Coronary artery (tissue), 2 donors: ENCODE measurements at regions not wholly inside any gene's neighbourhood (a gene's known extent, or its start where the extent isn't known, plus 50 kb on each side); places are given as distances from the start of the nearest gene placed in this dataset.

ENCODE experiments used
- DNase-seq: peaks from one replicate; pipeline ENCODE4 v3.0.0-alpha.2; 2017; ENCODE audit warnings: low spot score
- H3K27ac ChIP-seq, 2 donors: fragments of 200-600 bp; sonication (generic); one replicate each; pipeline ENCODE4 v1.5.1; 2016 to 2019
- H3K4me3 ChIP-seq: fragments of 200-600 bp; sonication (generic); 2 replicates; pipeline ENCODE4 v1.5.1; 2016; ENCODE audit warnings: mild to moderate bottlenecking, moderate library complexity
- CTCF ChIP-seq: fragments of 200-600 bp; sonication (generic); IDR thresholded peaks from one replicate; pipeline ENCODE4 v1.5.1; 2019; ENCODE audit warnings: antibody characterized with exemption

GRCh38 chr19:13561461-13561860 lies 55.2 kb upstream of the CACNA1A start:
- DNase-seq: no peak
- TF ChIP-seq CTCF: no peak
- no peak overlapping the region for H3K4me3 ChIP-seq
- no peak overlapping the region for H3K27ac ChIP-seq

- no peak overlapping the region for H3K4me3 ChIP-seq
- DNase-seq: no peak
- no peak overlapping the region for H3K27ac ChIP-seq
- TF ChIP-seq CTCF: no peak
Observed at GRCh38 chr19:13557756-13558398, 51.6 kb upstream of the CACNA1A start.

GRCh38 chr19:13556552-13556951 lies 50.3 kb upstream of the CACNA1A start:
- no peak for TF ChIP-seq CTCF
- Histone ChIP-seq H3K27ac (no peak overlapping the region), H3K4me3 (no peak overlapping the region)
- no peak for DNase-seq
